MM.1S (cell line): ENCODE measurements at regions not wholly inside any gene's neighbourhood (a gene's known extent, or its start where the extent isn't known, plus 50 kb on each side); places are given as distances from the start of the nearest gene placed in this dataset.
"Not testable (repeated sequence)": the region's sequence is repeated elsewhere in the genome, so short reads cannot be mapped to it uniquely, and the experiment has no call there.

ENCODE experiments used
- DNase-seq: peaks from one replicate; pipeline ENCODE4 v3.0.0-alpha.2; 2015
- H2AFZ ChIP-seq: fragments of 300-600 bp; sonication (generic); 2 replicates; pipeline ENCODE4 v1.6.0; 2016; ENCODE audit warnings: antibody characterized with exemption, low read length
- H3F3A ChIP-seq: fragments of 300-600 bp; sonication (generic); 2 replicates; pipeline ENCODE4 v1.6.1; 2016; ENCODE audit warnings: mild to moderate bottlenecking, antibody characterized with exemption, low read length, moderate library complexity, mixed read lengths; ENCODE audit not compliant: insufficient read depth
- H3K27ac ChIP-seq: fragments of 300-600 bp; sonication (generic); 2 replicates; pipeline ENCODE4 v1.5.1; 2016; ENCODE audit warnings: mild to moderate bottlenecking, low read length
- H3K27me3 ChIP-seq: fragments of 300-600 bp; sonication (generic); replicated peaks from 2 replicates; pipeline ENCODE4 v1.6.0; 2016; ENCODE audit warnings: low read length; ENCODE audit not compliant: insufficient read depth
- H3K36me3 ChIP-seq: fragments of 300-600 bp; sonication (generic); replicated peaks from 2 replicates; pipeline ENCODE4 v1.6.1; 2016; ENCODE audit warnings: mild to moderate bottlenecking, low read length, mixed read lengths; ENCODE audit not compliant: insufficient read depth
- H3K4me1 ChIP-seq: fragments of 300-600 bp; sonication (generic); 2 replicates; pipeline ENCODE4 v1.6.1; 2016; ENCODE audit warnings: low read length, mixed read lengths
- H3K4me2 ChIP-seq: fragments of 300-600 bp; sonication (generic); 2 replicates; pipeline ENCODE4 v1.6.0; 2016; ENCODE audit warnings: low read depth, low read length
- H3K4me3 ChIP-seq: fragments of 300-600 bp; sonication (generic); 2 replicates; pipeline ENCODE4 v1.5.1; 2016; ENCODE audit warnings: low read length, mixed read lengths
- H3K79me2 ChIP-seq: fragments of 300-600 bp; sonication (generic); 2 replicates; pipeline ENCODE4 v1.6.1; 2016; ENCODE audit warnings: mixed run types, low read length, mixed read lengths
- H3K9ac ChIP-seq: fragments of 300-600 bp; sonication (generic); 2 replicates; pipeline ENCODE4 v1.6.1; 2016; ENCODE audit warnings: low read length, mixed read lengths
- H3K9me2 ChIP-seq: fragments of 300-600 bp; sonication (generic); replicated peaks from 2 replicates; pipeline ENCODE4 v1.6.1; 2016; ENCODE audit warnings: mild to moderate bottlenecking, low read length, mixed read lengths; ENCODE audit not compliant: insufficient read depth
- H3K9me3 ChIP-seq: fragments of 300-600 bp; sonication (generic); replicated peaks from 2 replicates; pipeline ENCODE4 v1.6.1; 2016; ENCODE audit warnings: mild to moderate bottlenecking, low read length, mixed read lengths; ENCODE audit not compliant: insufficient read depth
- H4K20me1 ChIP-seq: fragments of 300-600 bp; sonication (generic); 2 replicates; pipeline ENCODE4 v1.6.1; 2016; ENCODE audit warnings: mild to moderate bottlenecking, low read length, moderate library complexity, mixed read lengths; ENCODE audit not compliant: insufficient read depth

- H3K9ac ChIP-seq, H3K79me2 ChIP-seq, H3K9me3 ChIP-seq, H4K20me1 ChIP-seq, H3F3A ChIP-seq, DNase-seq, H3K9me2 ChIP-seq, H3K4me2 ChIP-seq, H3K27me3 ChIP-seq, H2AFZ ChIP-seq, H3K4me1 ChIP-seq, H3K27ac ChIP-seq, H3K36me3 ChIP-seq, H3K4me3 ChIP-seq: not testable (repeated sequence)
Observed at GRCh38 chr16:29130901-29131851, 146.3 kb downstream of the LAT start.

DNA sequence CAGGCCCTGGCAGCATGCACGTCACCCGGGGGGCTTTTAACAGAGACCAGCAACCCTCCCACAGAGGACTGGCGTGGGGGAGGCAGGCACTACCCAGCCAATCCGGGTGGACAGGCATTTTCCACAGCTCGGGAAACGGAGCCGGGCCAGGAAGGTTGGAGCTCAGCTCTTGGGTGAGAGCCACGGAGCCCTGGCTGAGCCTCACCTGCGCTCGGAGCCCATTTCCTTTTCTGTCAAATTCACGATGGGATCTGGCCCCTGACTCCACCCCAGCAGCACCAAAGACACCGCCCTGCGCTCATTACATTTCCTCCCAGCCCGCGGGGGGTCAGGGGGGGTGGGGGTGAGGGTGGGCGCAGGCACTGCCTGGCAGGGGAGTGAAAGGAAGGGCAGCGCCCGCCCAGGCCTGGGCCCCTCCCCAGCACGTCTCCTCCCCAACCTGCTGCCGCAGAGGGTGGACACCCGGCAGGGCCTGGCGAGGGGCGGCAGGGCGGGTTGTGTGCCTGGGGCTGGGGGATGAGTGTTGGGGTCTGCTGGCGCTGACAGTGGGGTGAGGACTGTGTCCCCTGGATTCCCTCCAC is 145.4 kb downstream of the LAT start:
- not testable (repeated sequence) for H4K20me1 ChIP-seq, H3K4me3 ChIP-seq, H3K79me2 ChIP-seq, H3K9ac ChIP-seq, H3K9me2 ChIP-seq, H3K27ac ChIP-seq, DNase-seq, H3K4me1 ChIP-seq, H3K4me2 ChIP-seq, H3K27me3 ChIP-seq, H3K9me3 ChIP-seq, H2AFZ ChIP-seq, H3F3A ChIP-seq, H3K36me3 ChIP-seq

- H3K79me2 ChIP-seq, H2AFZ ChIP-seq, H3K9me3 ChIP-seq, H3K36me3 ChIP-seq, H4K20me1 ChIP-seq, H3K4me2 ChIP-seq, H3K4me1 ChIP-seq, H3K27ac ChIP-seq, H3K9ac ChIP-seq, H3K9me2 ChIP-seq, DNase-seq, H3K27me3 ChIP-seq, H3K4me3 ChIP-seq, H3F3A ChIP-seq: not testable (repeated sequence)
Observed at GRCh38 chr16:29129458-29130038, 144.7 kb downstream of the LAT start.

DNA sequence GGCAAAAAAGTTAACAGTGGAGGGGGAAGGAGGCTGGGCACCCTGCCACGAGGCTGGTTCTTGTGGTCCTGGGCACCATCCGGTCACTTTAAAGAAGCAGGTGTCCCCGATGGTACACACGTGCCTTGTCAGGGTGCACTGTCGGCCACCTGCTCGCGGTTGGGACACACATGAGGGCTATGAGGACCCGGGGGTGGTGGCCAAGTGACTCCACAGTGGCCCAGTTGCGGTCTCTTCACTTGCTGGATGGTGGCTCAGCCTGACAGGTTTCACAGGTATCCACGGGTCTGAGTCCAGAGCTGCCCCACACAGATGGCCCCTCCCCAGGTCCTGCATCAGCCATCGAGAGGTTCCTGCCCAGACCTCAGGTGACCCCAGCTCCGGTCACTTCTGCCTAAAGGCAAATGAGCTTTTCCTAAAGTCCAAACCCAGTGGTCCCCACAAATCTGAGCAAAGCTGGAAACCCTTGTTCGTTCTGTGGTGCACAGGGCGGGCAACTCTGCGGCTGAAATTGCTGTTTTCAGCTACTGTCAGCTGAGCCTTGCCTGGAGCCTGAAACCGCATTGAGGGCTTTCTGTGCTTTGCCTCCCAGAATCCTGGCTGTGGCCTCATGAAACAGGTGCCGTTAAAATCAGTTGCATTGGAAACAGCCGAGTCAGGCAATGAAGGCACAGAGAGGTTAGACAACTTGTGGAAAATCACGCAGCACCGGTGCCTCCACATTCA is 144.0 kb downstream of the LAT start:
- H3F3A ChIP-seq, H3K4me1 ChIP-seq, H4K20me1 ChIP-seq, H3K4me2 ChIP-seq, H3K9ac ChIP-seq, DNase-seq, H3K27me3 ChIP-seq, H3K9me2 ChIP-seq, H3K9me3 ChIP-seq, H2AFZ ChIP-seq, H3K4me3 ChIP-seq, H3K36me3 ChIP-seq, H3K79me2 ChIP-seq, H3K27ac ChIP-seq: not testable (repeated sequence)

DNA sequence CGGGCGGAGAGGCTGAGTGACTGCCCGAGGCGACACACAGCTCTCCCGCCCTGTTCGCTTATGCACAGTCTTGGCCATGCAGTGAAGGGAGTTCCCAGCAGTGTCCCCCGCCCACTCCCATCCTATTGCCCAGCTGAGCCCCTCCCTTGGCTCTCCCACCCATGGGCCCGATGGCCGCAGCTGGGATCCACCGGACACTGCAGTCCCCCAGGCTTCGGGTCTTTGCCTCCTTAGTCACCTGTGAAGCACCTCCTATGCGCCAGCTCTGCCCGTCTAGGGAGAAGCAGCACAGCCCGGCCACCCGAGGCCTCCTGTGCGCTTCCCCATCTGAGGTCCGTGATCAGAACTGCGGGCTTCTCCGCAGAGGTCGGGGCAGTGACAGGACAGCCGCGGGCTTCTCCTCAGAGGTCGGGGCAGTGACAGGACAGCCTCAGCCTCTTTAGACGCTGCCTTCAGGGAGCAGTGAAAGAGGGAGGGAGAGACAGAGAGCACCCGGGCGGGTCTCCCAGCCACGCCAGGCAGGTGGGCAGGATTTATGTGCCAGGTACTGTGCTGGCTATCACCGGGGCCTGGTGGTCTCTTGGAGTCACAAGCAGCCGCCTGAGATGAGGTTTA is 143.1 kb downstream of the LAT start:
- not testable (repeated sequence) for H3K9me3 ChIP-seq, H3K79me2 ChIP-seq, H3K36me3 ChIP-seq, DNase-seq, H2AFZ ChIP-seq, H3K27ac ChIP-seq, H3K9ac ChIP-seq, H4K20me1 ChIP-seq, H3F3A ChIP-seq, H3K27me3 ChIP-seq, H3K4me1 ChIP-seq, H3K4me3 ChIP-seq, H3K4me2 ChIP-seq, H3K9me2 ChIP-seq
